Mammary epithelial cell (primary cell): ENCODE measurements at regions not wholly inside any gene's neighbourhood (a gene's known extent, or its start where the extent isn't known, plus 50 kb on each side); places are given as distances from the start of the nearest gene placed in this dataset.

Experiments used
- EZH2 ChIP-seq: IDR thresholded peaks from 2 replicates; pipeline ENCODE4 v1.6.1; 2012; ENCODE audit warnings: low read length, inconsistent platforms, borderline replicate concordance
- TF ChIP-seq, protein P1 (sequence below), 2 donors: IDR thresholded peaks in 1 of 2; conservative IDR thresholded peaks in 1 of 2; 2 replicates each; pipeline ENCODE4 v1.5.1; 2011 to 2012; ENCODE audit warnings: inconsistent platforms in 2 of 2, low read length in 2 of 2, mild to moderate bottlenecking in 2 of 2, control low read depth in 1 of 2, low read depth in 1 of 2; ENCODE audit not compliant: insufficient read depth in 1 of 2; ENCODE audit errors: extremely low read depth in 1 of 2

DNA sequence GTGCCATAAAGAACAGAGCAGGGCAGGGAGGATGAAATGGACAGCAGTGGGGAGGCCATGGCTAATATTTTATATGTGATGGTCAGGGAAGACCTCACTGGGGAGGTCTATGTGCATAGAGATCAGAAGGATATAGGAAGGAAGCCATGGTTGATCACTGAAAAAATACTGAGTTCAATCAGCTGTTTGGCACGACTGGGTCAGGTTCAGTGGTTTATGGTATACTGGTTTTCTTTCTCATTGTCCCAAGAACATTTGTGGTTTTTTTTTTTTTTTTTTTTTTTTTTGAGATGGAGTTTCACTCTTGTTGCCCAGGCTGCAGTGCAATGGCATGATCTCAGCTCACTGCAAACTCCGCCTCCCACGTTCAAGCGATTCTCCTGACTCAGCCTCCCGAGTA lies 78.3 kb upstream of the TIAM2 start:
- TF ChIP-seq EZH2, result no peak
- TF ChIP-seq, protein P1, sequence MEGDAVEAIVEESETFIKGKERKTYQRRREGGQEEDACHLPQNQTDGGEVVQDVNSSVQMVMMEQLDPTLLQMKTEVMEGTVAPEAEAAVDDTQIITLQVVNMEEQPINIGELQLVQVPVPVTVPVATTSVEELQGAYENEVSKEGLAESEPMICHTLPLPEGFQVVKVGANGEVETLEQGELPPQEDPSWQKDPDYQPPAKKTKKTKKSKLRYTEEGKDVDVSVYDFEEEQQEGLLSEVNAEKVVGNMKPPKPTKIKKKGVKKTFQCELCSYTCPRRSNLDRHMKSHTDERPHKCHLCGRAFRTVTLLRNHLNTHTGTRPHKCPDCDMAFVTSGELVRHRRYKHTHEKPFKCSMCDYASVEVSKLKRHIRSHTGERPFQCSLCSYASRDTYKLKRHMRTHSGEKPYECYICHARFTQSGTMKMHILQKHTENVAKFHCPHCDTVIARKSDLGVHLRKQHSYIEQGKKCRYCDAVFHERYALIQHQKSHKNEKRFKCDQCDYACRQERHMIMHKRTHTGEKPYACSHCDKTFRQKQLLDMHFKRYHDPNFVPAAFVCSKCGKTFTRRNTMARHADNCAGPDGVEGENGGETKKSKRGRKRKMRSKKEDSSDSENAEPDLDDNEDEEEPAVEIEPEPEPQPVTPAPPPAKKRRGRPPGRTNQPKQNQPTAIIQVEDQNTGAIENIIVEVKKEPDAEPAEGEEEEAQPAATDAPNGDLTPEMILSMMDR (conservative IDR thresholded peaks at IDR 0.05 in 1 of 2, IDR thresholded peaks at IDR 0.05 in 1 of 2; ENCODE audit: extremely low read depth in 1 of 2, insufficient read depth in 1 of 2, low read depth in 1 of 2, low read length in 2 of 2), result no peak
